GM21381 (cell line): ENCODE measurements at regions not wholly inside any gene's neighbourhood (a gene's known extent, or its start where the extent isn't known, plus 50 kb on each side); places are given as distances from the start of the nearest gene placed in this dataset.

ENCODE experiments used
- ATAC-seq: cut with Tn5 transposase; IDR thresholded peaks from one replicate; pipeline ENCODE4 v1.9.1; 2021; ENCODE audit warnings: mild to moderate bottlenecking, moderate library complexity; ENCODE audit not compliant: unreplicated experiment

DNA sequence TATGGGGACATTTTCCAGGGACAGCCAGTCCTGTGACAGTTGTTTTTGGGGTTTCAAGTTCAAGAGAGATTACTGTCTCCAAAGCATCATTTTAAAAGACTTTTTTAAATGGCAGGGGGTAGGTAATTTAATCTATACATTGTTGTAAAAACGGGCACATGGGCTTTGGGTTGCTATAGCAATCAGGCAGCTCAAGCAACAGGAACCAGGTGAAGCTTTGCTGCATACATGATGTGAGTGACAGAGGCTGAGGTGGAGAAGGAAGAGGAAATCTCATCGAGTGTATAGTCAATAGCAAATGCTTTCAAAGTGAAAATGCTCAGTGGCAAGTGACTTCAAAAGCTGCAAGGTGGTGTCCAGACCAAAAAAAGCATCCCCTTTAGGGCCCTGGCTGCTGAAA, 277.4 kb upstream of the JAG1 start:
- no peak for ATAC-seq

DNA sequence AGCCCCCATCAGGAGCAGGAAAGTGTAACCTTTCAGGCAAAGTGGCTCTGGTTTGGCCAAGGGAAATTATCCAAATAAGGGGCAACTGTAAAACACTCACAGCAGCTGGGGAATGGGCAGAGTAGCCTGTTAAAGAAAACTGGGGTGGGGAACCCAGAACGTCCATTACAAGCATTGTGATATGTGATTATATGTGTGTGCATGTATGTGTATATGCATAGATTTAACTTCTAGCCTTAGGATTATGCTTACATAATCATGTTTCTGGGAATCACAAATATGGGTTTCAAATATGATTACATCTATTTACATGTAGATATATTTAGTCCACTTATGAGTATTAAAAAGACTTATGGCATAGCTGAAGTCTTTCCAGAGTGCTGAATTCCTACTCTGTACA, 278.1 kb upstream of the JAG1 start:
- no peak for ATAC-seq

DNA sequence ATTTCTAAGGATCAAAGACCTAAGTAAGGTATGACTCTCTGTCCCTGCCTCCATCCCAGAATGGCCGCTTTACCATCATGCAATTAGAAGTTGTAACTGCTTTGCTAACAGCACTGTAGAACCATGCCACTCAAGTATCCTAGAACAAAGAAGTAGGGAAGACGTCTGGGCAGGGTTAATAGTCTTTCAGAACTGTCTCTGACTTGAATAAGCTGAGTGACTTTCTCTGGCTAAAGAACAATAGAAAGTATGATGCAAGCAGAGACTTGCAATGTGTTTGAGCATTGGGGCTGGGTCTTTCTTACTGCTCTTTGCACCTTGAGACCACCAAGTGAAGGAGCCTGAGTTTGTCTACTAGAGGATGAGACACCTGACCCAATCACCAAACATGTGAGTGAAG, 279.6 kb upstream of the JAG1 start:
- no peak for ATAC-seq

DNA sequence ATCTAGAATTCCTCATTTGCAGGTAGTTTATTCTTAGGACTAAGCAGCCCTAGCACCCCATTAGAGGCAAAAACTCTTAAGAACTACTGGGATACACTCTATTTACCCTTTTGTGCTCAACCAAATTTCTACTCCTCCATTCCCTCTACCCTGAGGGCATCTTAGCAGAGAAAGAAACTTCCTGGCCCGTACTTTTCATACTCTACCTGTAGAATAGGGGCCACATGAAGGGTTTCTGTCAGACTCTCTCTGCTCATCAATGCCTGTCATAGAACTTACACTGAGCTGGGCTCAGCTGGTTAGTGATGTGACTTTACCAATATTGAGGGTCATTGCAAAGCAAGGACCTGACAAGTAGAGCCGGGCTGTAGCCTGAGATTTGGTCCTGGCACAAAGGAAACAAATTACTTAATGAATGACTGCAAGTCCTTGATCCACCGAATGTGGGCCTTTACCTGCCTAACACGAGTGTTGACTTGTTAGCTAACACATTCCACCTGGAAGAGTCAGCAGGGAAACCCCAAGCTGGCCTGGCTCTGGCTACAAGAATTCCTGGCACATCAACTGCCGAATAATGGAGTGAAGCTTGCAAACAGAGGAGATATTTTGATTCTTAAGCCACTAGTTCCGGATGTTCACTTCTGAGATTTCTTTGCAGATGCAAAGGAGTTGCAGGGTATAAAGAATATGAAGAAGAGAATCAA, 280.5 kb upstream of the JAG1 start:
- no peak for ATAC-seq

DNA sequence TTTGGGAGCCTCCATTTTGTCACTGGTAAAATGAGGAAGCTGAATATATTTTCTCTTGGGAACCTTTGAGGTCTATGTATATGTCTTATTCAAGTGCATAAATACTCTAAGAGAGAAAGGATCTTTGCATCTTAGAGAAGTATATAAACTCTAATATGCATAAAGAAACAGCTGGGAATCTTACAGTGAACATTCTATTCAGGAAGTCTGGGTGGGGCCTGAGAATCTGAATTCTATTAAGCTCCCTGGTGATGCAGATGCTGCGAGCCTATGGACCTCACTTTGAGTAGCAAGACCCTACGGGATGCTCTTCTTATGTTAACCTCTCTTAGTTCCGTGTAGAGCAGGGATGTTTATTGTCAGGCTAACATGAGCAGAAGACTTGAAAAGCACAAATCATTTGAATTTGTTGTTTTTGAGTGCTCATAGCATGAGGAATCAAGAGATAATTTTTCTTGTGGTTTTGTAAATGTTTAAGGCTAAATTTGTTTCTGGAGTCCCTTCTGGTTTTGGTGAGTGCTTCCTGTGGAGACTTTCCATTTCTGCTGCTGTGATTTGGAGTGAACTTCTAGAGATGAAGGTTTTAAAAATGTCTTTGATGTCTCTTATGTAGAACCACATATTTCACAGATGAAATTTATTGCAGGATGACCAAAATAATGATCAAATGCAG, 281.2 kb upstream of the JAG1 start:
- ATAC-seq: no peak

DNA sequence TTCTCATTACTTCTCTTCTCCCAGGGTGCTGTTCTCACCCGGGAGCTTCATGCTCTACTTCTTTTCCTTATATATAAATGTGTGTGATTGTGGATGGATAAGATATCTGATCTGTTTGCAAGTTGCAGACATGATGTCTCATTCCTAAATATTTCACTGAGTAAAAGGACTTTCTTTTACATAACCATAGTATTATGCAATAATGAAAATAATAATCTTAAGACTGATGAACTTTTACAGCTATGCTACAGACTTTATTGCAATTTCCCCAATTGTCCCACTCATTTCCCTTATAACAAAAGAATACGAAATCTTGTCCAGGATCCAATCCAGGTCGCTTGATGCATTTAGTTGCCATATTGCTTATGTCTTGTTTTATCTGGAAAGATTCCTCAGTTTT, 284.5 kb upstream of the JAG1 start:
- no peak for ATAC-seq

DNA sequence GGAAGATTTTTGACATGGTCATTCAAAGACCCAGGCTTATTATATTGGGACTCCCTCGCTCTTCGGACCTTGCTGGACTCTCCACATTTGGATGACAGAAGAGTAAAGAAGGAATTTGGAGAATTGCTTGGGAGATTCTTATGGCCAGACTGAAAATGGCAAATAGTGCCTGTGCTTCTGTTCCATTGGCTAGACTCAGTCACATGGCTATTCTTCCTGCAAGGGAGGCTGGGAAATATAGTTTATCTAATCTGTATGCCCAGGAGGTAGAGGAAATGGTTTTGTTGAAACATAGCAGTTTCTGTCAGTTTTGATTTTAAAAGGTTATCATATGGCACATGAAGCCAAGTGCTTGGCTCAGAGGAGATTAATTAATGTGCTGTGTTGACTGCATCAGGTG, 286.6 kb upstream of the JAG1 start:
- no peak for ATAC-seq

DNA sequence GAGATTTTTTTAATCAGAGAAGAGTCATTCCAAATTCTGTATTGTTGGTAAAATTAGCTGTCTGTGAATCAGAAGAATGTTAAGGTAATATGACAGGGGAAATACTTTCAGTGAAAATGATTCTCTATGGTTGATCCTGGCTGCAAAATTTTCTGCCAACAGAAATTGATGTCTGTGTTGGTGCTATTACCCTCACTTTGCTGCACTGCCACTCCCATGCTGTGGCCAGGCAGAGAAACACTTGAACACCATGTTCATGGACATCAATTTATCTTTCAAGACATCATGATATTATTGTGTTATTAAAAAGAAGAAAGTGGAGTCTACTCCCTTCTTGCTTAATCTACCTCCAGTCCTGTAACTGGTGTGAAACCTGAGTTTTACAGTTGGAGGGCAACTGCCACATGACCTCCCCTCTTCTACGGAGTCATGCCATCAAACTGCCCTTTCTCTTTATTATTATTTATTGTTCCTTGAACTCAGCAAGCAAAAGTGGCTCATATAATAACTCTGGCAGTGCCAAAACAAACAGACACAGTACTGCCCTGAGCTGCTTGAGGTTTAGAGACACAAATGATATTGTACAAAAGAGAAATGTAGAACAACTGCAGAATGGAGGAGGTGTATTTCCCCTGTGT, 288.0 kb upstream of the JAG1 start:
- ATAC-seq: no peak

DNA sequence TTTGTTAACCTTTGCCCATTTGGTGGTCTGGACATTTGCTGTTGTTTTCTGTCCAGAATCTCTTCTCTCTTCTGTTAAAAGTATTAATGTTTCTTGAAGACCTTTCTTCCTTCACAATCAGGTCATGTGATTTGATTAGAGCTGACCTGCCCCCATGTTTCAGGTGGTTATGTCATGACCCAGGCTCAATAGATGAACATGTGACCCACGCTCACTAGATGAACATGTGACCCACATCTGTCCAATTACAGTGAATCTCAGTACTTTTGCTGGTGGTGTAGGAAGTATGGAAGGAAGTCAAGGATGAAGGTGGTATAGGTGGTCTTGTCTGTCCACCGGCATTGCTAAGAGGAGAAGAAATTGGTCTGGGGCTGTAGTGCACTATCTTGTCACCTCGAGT, 289.1 kb upstream of the JAG1 start:
- no peak for ATAC-seq

DNA sequence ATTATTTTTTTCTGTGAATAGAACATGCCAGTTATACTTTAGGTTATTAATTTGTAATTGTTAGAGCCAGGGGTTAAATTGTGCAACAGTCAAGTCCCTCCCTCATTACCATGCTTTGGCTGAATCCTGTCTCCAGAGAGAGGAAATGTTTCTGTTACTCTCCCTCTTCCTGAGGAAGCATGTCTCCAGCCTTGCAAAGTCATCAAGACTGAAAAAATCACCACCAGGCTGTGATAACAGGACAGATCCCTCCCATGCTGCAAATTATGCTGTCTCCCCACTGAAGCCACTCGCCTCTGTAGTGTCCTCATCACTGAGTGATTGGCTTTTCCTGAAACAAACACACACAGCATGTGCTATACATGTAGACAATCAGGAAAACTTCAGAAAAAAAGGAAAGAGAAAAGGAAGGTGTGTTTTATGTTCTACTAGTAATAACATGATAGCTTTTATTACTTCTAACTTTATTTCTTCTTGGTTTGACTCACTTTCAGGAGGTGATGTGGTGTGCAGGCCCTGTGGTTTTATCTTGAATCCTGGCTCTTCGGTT, 290.0 kb upstream of the JAG1 start:
- ATAC-seq: no peak

DNA sequence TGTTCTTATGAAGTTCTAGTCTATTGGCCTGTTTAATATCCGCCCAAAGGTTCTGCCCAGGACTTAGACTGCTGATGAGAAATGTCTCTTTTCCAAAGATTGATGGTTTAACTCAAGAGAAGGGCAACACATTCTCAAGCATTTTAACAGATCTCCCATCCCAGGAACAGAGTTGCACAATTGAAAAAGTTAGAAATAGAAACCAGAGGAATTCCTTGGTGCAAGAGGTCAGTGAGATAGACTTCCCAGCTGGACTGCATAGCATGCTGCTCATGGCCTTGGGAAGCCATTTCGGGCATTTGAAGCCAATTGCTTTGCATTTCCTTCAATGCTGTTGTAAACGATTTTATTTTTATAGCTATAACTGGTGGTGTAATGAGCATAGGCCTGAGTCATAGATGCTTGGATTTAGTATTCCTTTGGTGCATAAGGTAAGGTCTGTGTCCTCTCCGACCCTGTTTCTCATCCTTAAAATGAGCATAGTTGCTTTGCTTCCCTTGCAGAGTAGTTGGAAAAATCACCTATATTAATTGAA, 292.2 kb upstream of the JAG1 start:
- no peak for ATAC-seq

DNA sequence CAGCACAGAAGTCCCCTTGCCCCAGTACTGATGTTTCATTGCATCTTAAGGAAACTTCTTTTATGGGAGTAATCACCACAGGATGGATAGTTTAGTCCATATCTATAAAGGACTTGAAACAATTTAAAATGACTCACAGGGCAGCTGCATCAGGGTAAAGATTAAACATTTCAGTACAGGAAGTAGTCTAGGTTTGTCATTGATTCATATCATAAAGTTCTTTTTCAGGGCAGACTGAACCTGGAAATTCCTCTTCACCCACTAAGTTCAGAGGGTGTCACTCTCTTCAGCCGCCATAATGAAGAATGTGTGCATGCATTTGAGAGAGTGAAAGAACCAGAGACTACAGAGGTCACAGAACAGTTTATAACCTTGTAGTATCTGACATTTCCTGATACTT, 296.3 kb upstream of the JAG1 start:
- no peak for ATAC-seq

DNA sequence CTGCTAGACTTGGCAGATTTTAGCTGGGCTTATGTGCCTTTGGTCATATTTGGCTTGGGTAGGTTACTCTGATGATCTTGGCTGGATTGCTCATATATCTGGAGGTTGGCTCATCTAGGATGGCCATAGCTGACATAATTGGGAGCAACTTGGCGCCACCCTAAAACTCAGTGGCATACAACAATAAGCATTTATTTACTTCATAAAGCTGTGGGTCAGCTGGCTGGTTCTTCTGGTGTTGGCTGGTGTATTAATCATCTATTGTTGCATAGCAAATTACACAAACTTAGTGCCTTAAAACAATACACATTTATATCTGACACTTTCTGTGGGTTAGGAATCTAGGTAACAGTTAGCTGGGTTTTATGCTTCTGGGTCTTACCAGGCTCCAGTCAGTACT, 297.3 kb upstream of the JAG1 start:
- no peak for ATAC-seq

DNA sequence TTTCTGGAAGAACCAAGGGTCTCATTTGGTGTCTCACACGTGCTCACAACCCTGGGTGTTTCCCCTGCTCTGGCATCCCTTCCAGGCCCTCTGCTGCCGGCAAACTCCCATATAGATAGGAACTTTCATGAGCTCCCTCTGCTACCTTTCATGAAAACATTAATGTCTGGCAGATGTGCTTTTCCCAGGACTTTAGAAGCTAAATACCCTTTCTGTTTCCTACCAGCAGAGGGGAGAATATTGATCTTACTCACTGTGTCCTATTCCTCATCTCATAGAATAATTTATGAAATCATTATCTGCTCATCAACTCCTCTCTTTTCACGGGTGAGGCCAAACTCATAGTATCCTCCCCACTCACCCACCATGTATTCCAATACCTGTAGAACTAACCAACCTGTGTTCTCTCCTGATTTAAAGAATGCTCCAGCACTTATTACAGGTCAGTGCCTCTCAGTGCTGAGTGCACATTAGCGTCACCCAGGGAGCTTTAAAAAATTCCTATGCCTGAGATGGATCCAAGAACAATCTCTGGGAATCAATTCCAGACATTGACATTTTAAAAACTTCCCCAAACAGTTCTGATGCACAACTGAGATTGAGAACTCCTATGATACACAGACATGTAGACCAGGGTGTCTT, 298.5 kb upstream of the JAG1 start:
- no peak for ATAC-seq

DNA sequence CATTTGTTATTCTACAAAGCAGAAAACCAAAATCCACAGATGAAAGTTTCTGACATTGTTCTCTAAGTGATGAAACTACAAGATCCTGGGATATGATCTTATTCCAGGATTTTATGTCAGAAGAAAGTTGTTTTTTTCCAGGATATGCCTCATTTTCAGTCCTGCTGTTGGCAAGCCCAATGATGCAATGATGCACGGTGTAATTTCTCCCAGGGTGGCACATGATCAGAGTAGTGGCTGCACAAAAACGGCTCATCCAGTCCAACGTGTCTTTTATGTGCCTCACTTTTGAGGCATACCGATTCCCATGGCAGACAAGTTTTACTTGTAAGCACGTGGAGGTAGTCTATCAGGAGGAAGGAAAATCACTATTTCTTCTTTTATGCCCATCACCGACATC, 302.3 kb upstream of the JAG1 start:
- ATAC-seq: no peak

DNA sequence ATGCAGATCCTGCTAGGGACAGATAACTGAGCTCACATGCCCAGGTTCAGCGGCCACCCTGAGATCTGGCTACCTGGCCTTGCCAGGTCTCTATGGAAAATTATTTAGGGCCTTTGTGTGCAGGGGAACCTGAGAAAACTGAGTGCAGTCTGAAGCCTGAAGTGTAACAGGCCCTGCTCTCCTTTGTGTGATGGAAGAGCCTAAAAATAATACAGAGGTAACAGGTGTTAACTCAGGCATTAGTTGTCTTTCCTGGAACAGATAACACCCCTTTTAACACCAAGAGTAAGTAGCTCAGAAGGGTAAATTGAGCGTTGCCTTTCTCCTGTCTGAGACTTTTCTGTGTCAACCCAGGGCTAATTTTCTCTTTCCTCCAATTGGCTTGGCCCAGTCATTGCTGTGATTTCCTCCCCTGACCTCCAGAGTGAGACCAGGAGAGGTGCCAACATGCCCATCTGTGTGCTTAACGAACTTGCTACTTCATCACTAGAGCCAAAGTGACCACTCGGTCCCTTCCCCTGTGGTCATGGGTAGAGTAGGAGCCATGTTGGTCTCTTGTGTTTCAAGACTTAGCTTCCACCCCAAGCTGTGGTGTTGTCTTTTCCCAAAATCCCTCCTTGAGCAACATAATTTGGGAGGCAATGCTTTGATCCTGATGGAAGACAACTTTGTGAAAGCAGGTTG, 304.4 kb upstream of the JAG1 start:
- no peak for ATAC-seq

DNA sequence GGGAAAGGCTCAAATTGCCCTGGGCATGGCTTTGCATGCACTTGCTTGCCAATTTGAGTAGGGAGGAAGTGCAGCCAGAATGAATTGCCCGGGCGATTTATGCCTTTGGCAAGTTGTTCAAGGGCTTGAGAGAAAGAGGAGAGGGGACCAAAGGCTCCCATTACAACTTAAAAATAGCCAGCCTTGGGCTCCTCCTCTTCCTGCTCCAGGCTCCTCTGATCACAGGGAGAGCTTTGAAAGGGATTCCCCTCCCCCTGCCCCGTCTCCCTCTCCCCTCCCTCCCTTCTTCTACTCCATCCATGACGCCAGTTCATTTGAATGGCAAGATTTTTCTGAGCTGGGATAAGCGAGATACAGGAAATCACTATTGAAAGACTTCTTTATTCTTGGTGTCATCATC, 304.9 kb upstream of the JAG1 start:
- no peak for ATAC-seq

DNA sequence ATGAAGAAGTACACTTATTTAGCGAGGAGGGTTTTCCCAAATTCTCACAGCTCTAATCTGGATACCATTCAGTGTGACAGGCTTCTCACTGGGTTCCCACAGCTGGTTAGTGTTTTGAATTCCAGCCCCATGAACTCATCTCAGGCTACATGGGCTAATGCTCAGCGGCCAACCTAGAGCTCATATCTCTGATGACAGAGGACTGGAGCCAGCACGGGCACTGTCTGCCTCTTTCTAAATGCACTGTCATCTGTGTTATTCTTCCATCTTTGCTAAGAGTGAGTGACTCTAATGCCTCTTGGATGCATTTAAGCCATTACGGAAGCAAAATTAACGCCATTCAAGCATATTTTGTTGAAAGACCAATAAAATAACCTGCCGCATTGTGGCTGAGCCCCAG, 308.9 kb upstream of the JAG1 start:
- no peak for ATAC-seq

DNA sequence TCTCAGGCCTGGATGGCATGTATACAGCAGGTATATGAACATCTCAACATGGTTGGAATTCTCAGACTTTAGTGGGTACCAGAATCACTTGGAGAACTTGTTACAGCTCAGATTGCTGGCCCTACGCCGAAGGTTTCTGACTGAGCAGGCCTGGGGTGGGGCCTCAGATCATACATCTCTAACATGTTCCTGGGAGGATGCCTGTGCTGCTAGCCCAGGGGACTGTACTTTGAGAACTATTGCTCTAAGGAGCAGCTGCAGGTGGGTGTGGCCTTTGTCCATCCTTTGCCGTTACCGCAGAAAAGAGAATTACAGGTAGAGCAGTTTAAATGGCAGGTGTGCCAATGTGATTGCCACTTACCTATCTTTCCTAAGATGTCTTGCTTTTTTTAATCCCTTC, 310.5 kb upstream of the JAG1 start:
- ATAC-seq: no peak

DNA sequence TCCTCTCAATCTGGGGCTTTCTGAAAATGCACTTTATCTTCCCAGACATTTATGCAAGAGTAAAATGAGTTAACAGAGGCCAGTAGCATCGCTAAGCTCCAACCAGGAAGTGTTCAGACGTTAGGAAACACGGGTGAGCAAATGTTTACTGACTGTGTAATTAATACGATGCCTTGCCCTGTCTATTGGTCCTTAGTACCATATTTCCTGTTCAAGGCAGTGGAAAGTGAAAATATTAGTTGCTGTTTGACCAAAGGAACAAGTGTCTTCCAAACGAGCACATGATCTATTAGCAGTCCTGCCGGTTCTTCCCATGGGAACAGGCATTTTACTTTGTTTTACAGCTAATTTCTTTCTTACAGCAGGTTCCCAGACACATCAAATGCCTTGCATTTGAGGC, 311.1 kb upstream of the JAG1 start:
- ATAC-seq: no peak

DNA sequence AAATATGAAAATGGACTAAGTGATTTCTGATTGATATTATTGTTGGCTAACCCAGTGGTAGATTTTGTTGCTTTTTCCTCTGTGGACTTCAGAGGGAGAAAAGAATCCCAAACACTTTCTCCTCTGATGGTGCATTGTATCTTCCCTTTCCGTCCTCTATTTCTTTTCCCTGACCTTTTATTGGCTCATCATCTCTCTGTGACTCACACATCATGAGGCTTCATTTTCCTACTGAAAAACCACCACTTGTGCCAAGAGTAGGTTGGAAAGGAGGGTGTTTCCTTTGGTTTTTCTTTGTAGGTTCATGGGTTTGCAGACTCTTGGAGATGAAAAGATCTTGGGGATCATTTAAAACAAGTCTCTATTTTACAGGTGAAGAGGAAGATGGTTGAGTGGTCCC, 311.7 kb upstream of the JAG1 start:
- no peak for ATAC-seq
